PC-3 (cell line): ENCODE measurements at regions not wholly inside any gene's neighbourhood (a gene's known extent, or its start where the extent isn't known, plus 50 kb on each side); places are given as distances from the start of the nearest gene placed in this dataset.

ENCODE experiments used
- ATAC-seq: fragments of 200-7000 bp; cut with Tn5 transposase; 2 replicates; pipeline ENCODE4 v1.9.1; 2020; ENCODE audit warnings: mild to moderate bottlenecking, moderate library complexity
- BruUV-seq: library from RNA; stranded (reverse); fragments of 400-500 nt; replicated peaks from 2 replicates; lab custom pipeline; 2021; lab: Mats Ljungman, UMichigan
- CTCF ChIA-PET: fragments of 300-600 bp; sonication (Branson Sonifier 250); formaldehyde crosslinking; loops from one replicate; lab custom pipeline; 2022; ENCODE audit warnings: antibody characterized with exemption; lab: Charles Lee
- POLR2A ChIA-PET: fragments of 300-600 bp; sonication (Branson Sonifier 250); formaldehyde crosslinking; loops from one replicate; lab custom pipeline; 2022; ENCODE audit warnings: antibody characterized with exemption; ENCODE audit not compliant: unreplicated experiment; lab: Charles Lee
- DNase-seq: peaks from one replicate; pipeline ENCODE4 v3.0.0-alpha.2; 2015
- H2AFZ ChIP-seq: fragments of 300-600 bp; sonication (generic); 2 replicates; pipeline ENCODE4 v1.6.0; 2016; ENCODE audit warnings: antibody characterized with exemption, low read length
- H3F3A ChIP-seq: fragments of 300-600 bp; sonication (generic); one replicate; pipeline ENCODE4 v1.6.0; 2017; ENCODE audit warnings: antibody characterized with exemption, low read length, control low read depth, mild to moderate bottlenecking; ENCODE audit not compliant: unreplicated experiment
- H3K27ac ChIP-seq: fragments of 300-600 bp; sonication (generic); 2 replicates; pipeline ENCODE4 v1.5.1; 2016; ENCODE audit warnings: mild to moderate bottlenecking, low read length
- H3K27me3 ChIP-seq: fragments of 300-600 bp; sonication (generic); 2 replicates; pipeline ENCODE4 v1.6.1; 2016; ENCODE audit warnings: low read length, mixed read lengths
- H3K36me3 ChIP-seq: fragments of 300-600 bp; sonication (generic); 2 replicates; pipeline ENCODE4 v1.6.1; 2016; ENCODE audit warnings: low read depth, mixed run types, low read length, mixed read lengths
- H3K4me1 ChIP-seq: fragments of 300-600 bp; sonication (generic); 2 replicates; pipeline ENCODE4 v1.5.1; 2016; ENCODE audit warnings: low read length; ENCODE audit not compliant: insufficient read depth
- H3K4me2 ChIP-seq: fragments of 300-600 bp; sonication (generic); 2 replicates; pipeline ENCODE4 v1.6.0; 2016; ENCODE audit warnings: low read length
- H3K4me3 ChIP-seq: fragments of 300-600 bp; sonication (generic); 2 replicates; pipeline ENCODE4 v1.5.1; 2016; ENCODE audit warnings: mild to moderate bottlenecking, low read length, mixed read lengths
- H3K79me2 ChIP-seq: fragments of 300-600 bp; sonication (generic); 2 replicates; pipeline ENCODE4 v1.6.1; 2017; ENCODE audit warnings: low read length, mixed read lengths
- H3K9ac ChIP-seq: fragments of 300-600 bp; sonication (generic); 2 replicates; pipeline ENCODE4 v1.6.0; 2016; ENCODE audit warnings: mild to moderate bottlenecking, low read length
- H3K9me2 ChIP-seq: fragments of 300-600 bp; sonication (generic); replicated peaks from 2 replicates; pipeline ENCODE4 v1.6.1; 2016; ENCODE audit warnings: mixed run types, low read length, mixed read lengths
- H3K9me3 ChIP-seq: fragments of 300-600 bp; sonication (generic); 2 replicates; pipeline ENCODE4 v1.6.1; 2016; ENCODE audit warnings: low read length, mixed read lengths
- H4K20me1 ChIP-seq: fragments of 300-600 bp; sonication (generic); 2 replicates; pipeline ENCODE4 v1.6.1; 2016; ENCODE audit warnings: low read length, mixed read lengths
- CTCF ChIP-seq: fragments of 300-600 bp; sonication (generic); conservative IDR thresholded peaks from 2 replicates; pipeline ENCODE4 v1.5.1; 2017; ENCODE audit warnings: antibody characterized with exemption, low read depth, mild to moderate bottlenecking, low read length
- EZH2 ChIP-seq: fragments of 300-600 bp; sonication (generic); IDR thresholded peaks from one replicate; pipeline ENCODE4 v1.6.1; 2017; ENCODE audit warnings: antibody characterized with exemption, mild to moderate bottlenecking, low read length; ENCODE audit not compliant: unreplicated experiment
- EZH2phosphoT487 ChIP-seq: fragments of 300-600 bp; sonication (generic); IDR thresholded peaks from 2 replicates; pipeline ENCODE4 v1.6.1; 2018; ENCODE audit warnings: mild to moderate bottlenecking, antibody characterized with exemption, low read length, borderline replicate concordance
- intact Hi-C: fragments of 100-400 bp; cut with micrococcal nuclease; formaldehyde crosslinking; loops from 2 replicates; pipeline ENCODE4 v1.9.0; 2023

GRCh38 chr7:50184271-50184990 is 91.4 kb upstream of the ZPBP start:
- Histone ChIP-seq H4K20me1 (no peaks in the 10 kb centered on the region), H3K27me3 (peaks cover 58% of the 10 kb centered on the region)
- no TSS peak for BruUV-seq

GRCh38 chr7:50182759-50183158 is 89.7 kb upstream of the ZPBP start:
- no peak for ATAC-seq
- no peaks in the 10 kb centered on the region for H3K36me3 ChIP-seq
- H3F3A ChIP-seq = no peaks in the 10 kb centered on the region
- H2AFZ ChIP-seq = no peak overlapping the region
- BruUV-seq = no TSS peak
- H3K4me3 ChIP-seq = no peak overlapping the region
- H3K27ac ChIP-seq = no peak overlapping the region
- no peak overlapping the region for H3K4me2 ChIP-seq
- H4K20me1 ChIP-seq = no peaks in the 10 kb centered on the region
- H3K9me2 ChIP-seq = no peaks in the 10 kb centered on the region
- intact Hi-C loops = no loop called here
- H3K27me3 ChIP-seq = peaks cover 60% of the 10 kb centered on the region
- DNase-seq = no peak
- no peaks in the 10 kb centered on the region for H3K9me3 ChIP-seq
- no peak overlapping the region for H3K9ac ChIP-seq
- no peak for TF ChIP-seq EZH2phosphoT487
- no peak for TF ChIP-seq CTCF
- TF ChIP-seq EZH2 = no peak
- H3K4me1 ChIP-seq = no peaks in the 10 kb centered on the region
- no peaks in the 10 kb centered on the region for H3K79me2 ChIP-seq
- ChIA-PET CTCF (no interaction called here), POLR2A (no interaction called here)

More at GRCh38 chr7:50184271-50184990, 91.4 kb upstream of the ZPBP start:
- CTCF ChIA-PET = no interaction called here
- Histone ChIP-seq H3K4me2 (no peak overlapping the region), H3K9me3 (no peaks in the 10 kb centered on the region), H3K4me1 (no peaks in the 10 kb centered on the region), H3K79me2 (no peaks in the 10 kb centered on the region), H3F3A (no peaks in the 10 kb centered on the region), H3K9me2 (no peaks in the 10 kb centered on the region), H3K27ac (no peak overlapping the region), H2AFZ (no peak overlapping the region), H3K4me3 (no peak overlapping the region), H3K9ac (no peak overlapping the region), H3K36me3 (no peaks in the 10 kb centered on the region)
- intact Hi-C loops = no loop called here
- POLR2A ChIA-PET = no interaction called here
- TF ChIP-seq EZH2phosphoT487 (no peak), EZH2 (no peak), CTCF (no peak)
- no peak for DNase-seq
- ATAC-seq = no peak

GRCh38 chr7:50181081-50181480 is 88.0 kb upstream of the ZPBP start:
- BruUV-seq = no TSS peak
- H3K9ac ChIP-seq = no peak overlapping the region
- no peaks in the 10 kb centered on the region for H3K9me3 ChIP-seq
- H3K27ac ChIP-seq = no peak overlapping the region
- no peaks in the 10 kb centered on the region for H4K20me1 ChIP-seq
- H3K79me2 ChIP-seq = no peaks in the 10 kb centered on the region
- H3F3A ChIP-seq = no peaks in the 10 kb centered on the region
- no peaks in the 10 kb centered on the region for H3K9me2 ChIP-seq
- no peak for DNase-seq
- ChIA-PET CTCF (no interaction called here), POLR2A (no interaction called here)
- ATAC-seq = no peak
- H3K4me3 ChIP-seq = no peak overlapping the region
- H3K4me2 ChIP-seq = no peak overlapping the region
- H3K4me1 ChIP-seq = no peaks in the 10 kb centered on the region
- no peaks in the 10 kb centered on the region for H3K36me3 ChIP-seq
- no peak for TF ChIP-seq EZH2
- TF ChIP-seq EZH2phosphoT487 = no peak
- TF ChIP-seq CTCF = no peak
- H2AFZ ChIP-seq = no peak overlapping the region
- H3K27me3 ChIP-seq = peaks cover 48% of the 10 kb centered on the region
- intact Hi-C loops = no loop called here
